Endodermal cell (in vitro differentiated cells): ENCODE measurements at regions not wholly inside any gene's neighbourhood (a gene's known extent, or its start where the extent isn't known, plus 50 kb on each side); places are given as distances from the start of the nearest gene placed in this dataset.

Experiments used
- DNase-seq: peaks from one replicate; pipeline ENCODE4 v3.0.0-alpha.2; 2017
- H3K27ac ChIP-seq: 2 replicates; pipeline ENCODE4 v1.5.1; 2013; ENCODE audit warnings: mild to moderate bottlenecking, low read depth, low read length, moderate library complexity
- H3K27me3 ChIP-seq: 2 replicates; pipeline ENCODE4 v1.6.1; 2013; ENCODE audit warnings: mild to moderate bottlenecking, low read length, moderate library complexity; ENCODE audit not compliant: insufficient read depth, control insufficient read depth, poor library complexity, severe bottlenecking
- H3K36me3 ChIP-seq: 2 replicates; pipeline ENCODE4 v1.7.0; 2013; ENCODE audit warnings: mild to moderate bottlenecking, low read length, moderate library complexity; ENCODE audit not compliant: control insufficient read depth, insufficient read depth
- H3K4me1 ChIP-seq: one replicate; pipeline ENCODE4 v1.7.0; 2013; ENCODE audit warnings: low read length; ENCODE audit not compliant: control insufficient read depth, insufficient read depth
- H3K4me3 ChIP-seq: 2 replicates; pipeline ENCODE4 v1.5.1; 2013; ENCODE audit warnings: mild to moderate bottlenecking, low read length, moderate library complexity
- H3K9ac ChIP-seq: 2 replicates; pipeline ENCODE4 v1.6.1; 2013; ENCODE audit warnings: mild to moderate bottlenecking, low read length, moderate library complexity; ENCODE audit not compliant: poor library complexity, severe bottlenecking; ENCODE audit errors: extremely low read depth
- H3K9me3 ChIP-seq: 2 replicates; pipeline ENCODE4 v1.6.1; 2013; ENCODE audit warnings: mild to moderate bottlenecking, low read length, moderate library complexity; ENCODE audit not compliant: control insufficient read depth
- H3K27ac Mint-ChIP-seq: 2 replicates; pipeline ENCODE4 v1.8.0; 2020; ENCODE audit warnings: mixed read lengths
- H3K27me3 Mint-ChIP-seq: 2 replicates; pipeline ENCODE4 v1.8.0; 2021; ENCODE audit warnings: mild to moderate bottlenecking, mixed read lengths; ENCODE audit not compliant: insufficient read depth
- H3K36me3 Mint-ChIP-seq: 2 replicates; pipeline ENCODE4 v1.8.0; 2020; ENCODE audit warnings: low read depth, mixed read lengths
- H3K4me1 Mint-ChIP-seq: 2 replicates; pipeline ENCODE4 v1.8.0; 2020; ENCODE audit warnings: mixed read lengths
- H3K4me3 Mint-ChIP-seq: 2 replicates; pipeline ENCODE4 v1.8.0; 2020; ENCODE audit warnings: mild to moderate bottlenecking, moderate library complexity, mixed read lengths
- H3K9me3 Mint-ChIP-seq: 2 replicates; pipeline ENCODE4 v1.8.0; 2020; ENCODE audit warnings: mild to moderate bottlenecking, mixed read lengths
- CTCF ChIP-seq: fragments of 200-600 bp; sonication (generic); conservative IDR thresholded peaks from 2 replicates; pipeline ENCODE4 v1.5.0; 2021; ENCODE audit warnings: antibody characterized with exemption, mild to moderate bottlenecking
- WGBS, 2 experiments: methylation state at CpG; one replicate each; pipeline versions ENCODE4 v1.1.5 to v1.1.7; 2013; ENCODE audit warnings: missing lambda C conversion rate in 2 of 2, mixed read lengths in 1 of 2; ENCODE audit not compliant: insufficient coverage in 1 of 2, insufficient read length in 1 of 2; 5-methylcytosine and 5-hydroxymethylcytosine counted together

- Mint-ChIP-seq H3K4me1 (no peaks in the 10 kb centered on the region), H3K4me3 (no peak overlapping the region), H3K27me3 (peaks cover 3% of the 10 kb centered on the region), H3K27ac (no peak overlapping the region), H3K36me3 (no peaks in the 10 kb centered on the region), H3K9me3 (peaks cover 2% of the 10 kb centered on the region)
- Histone ChIP-seq H3K36me3 (no peaks in the 10 kb centered on the region), H3K9me3 (peaks cover 60% of the 10 kb centered on the region), H3K27ac (no peak overlapping the region), H3K4me3 (no peak overlapping the region), H3K27me3 (no peaks in the 10 kb centered on the region), H3K9ac (no peak overlapping the region), H3K4me1 (no peaks in the 10 kb centered on the region)
- 82 to 91% methylated on average over 7 of the region's 7 CpGs for WGBS, 2 experiments
- TF ChIP-seq CTCF = no peak
- DNase-seq = no peak
Measured at GRCh38 chr12:125966641-125967040, 901.4 kb downstream of the AACS start.

- peaks cover 3% of the 10 kb centered on the region for H3K27me3 Mint-ChIP-seq
- no peak for TF ChIP-seq CTCF
- H3K27ac Mint-ChIP-seq = no peak overlapping the region
- Histone ChIP-seq H3K9ac (no peak overlapping the region), H3K27me3 (no peaks in the 10 kb centered on the region), H3K4me1 (no peaks in the 10 kb centered on the region), H3K9me3 (peaks cover 63% of the 10 kb centered on the region), H3K27ac (no peak overlapping the region), H3K36me3 (no peaks in the 10 kb centered on the region), H3K4me3 (no peak overlapping the region)
- H3K4me3 Mint-ChIP-seq = no peak overlapping the region
- 37% methylated on average over 2 of the region's 2 CpGs; no CpG with 5 or more reads in 1 of the 2 experiments for WGBS, 2 experiments
- H3K4me1 Mint-ChIP-seq = no peaks in the 10 kb centered on the region
- no peaks in the 10 kb centered on the region for H3K36me3 Mint-ChIP-seq
- peaks cover 3% of the 10 kb centered on the region for H3K9me3 Mint-ChIP-seq
- no peak for DNase-seq
Measured at GRCh38 chr12:125968413-125968812, 903.2 kb downstream of the AACS start.

GRCh38 chr12:125971981-125972380 is 906.7 kb downstream of the AACS start:
- no peak for TF ChIP-seq CTCF

More at GRCh38 chr12:125971981-125972380, 906.7 kb downstream of the AACS start:
- H3K4me1 ChIP-seq = no peaks in the 10 kb centered on the region
- no peaks in the 10 kb centered on the region for H3K27me3 ChIP-seq
- no peak overlapping the region for H3K27ac Mint-ChIP-seq
- no peaks in the 10 kb centered on the region for H3K36me3 ChIP-seq
- no peak for DNase-seq
- no peak overlapping the region for H3K9ac ChIP-seq
- no peaks in the 10 kb centered on the region for H3K4me1 Mint-ChIP-seq
- 91 to 94% methylated on average over 2 to 3 of the region's 3 CpGs for WGBS, 2 experiments
- no peak overlapping the region for H3K4me3 Mint-ChIP-seq
- peaks cover 3% of the 10 kb centered on the region for H3K9me3 Mint-ChIP-seq
- no peaks in the 10 kb centered on the region for H3K36me3 Mint-ChIP-seq
- peaks cover 55% of the 10 kb centered on the region for H3K9me3 ChIP-seq
- H3K4me3 ChIP-seq = no peak overlapping the region
- peaks cover 3% of the 10 kb centered on the region for H3K27me3 Mint-ChIP-seq
- no peak overlapping the region for H3K27ac ChIP-seq
